RWPE1 (cell line): ENCODE measurements at regions not wholly inside any gene's neighbourhood (a gene's known extent, or its start where the extent isn't known, plus 50 kb on each side); places are given as distances from the start of the nearest gene placed in this dataset.

Experiments
- CTCF ChIA-PET: fragments of 350-600 bp; sonication (Branson Sonifier 250); formaldehyde crosslinking; extraction: SDS; loops from one replicate; lab custom pipeline; 2021; lab: Yijun Ruan, JAX
- POLR2A ChIA-PET: fragments of 400-600 bp; formaldehyde crosslinking; extraction: SDS; loops from one replicate; lab custom pipeline; 2020; ENCODE audit warnings: antibody characterized with exemption; ENCODE audit not compliant: low non-redundant PET; lab: Yijun Ruan, JAX
- DNase-seq: peaks from one replicate; pipeline ENCODE4 v3.0.0; 2012; ENCODE audit warnings: low spot score
- H3K27ac ChIP-seq: fragments of 450-650 bp; 2 replicates; pipeline ENCODE4 v1.5.1; 2017
- CTCF ChIP-seq: fragments of 450-650 bp; conservative IDR thresholded peaks from 2 replicates; pipeline ENCODE4 v1.5.1; 2017; ENCODE audit warnings: low read depth, mild to moderate bottlenecking

GRCh38 chr17:70655176-70655958, 486.0 kb downstream of the KCNJ2 start:
- no peak overlapping the region for H3K27ac ChIP-seq
- DNase-seq: no peak
- CTCF ChIA-PET: interaction anchor here (0.6 to 0.7 kb wide), 2 partner anchors 374 to 1419 kb away, joined by 3 read pairs; no protein-coding TSS in a partner anchor
- POLR2A ChIA-PET: no interaction called here
- TF ChIP-seq CTCF: no peak

GRCh38 chr17:70658317-70658716, 489.0 kb downstream of the KCNJ2 start:
- no peak overlapping the region for H3K27ac ChIP-seq
- TF ChIP-seq CTCF: no peak
- ChIA-PET POLR2A (no interaction called here), CTCF (no interaction called here)
- DNase-seq: no peak

GRCh38 chr17:70658840-70659239, 489.5 kb downstream of the KCNJ2 start:
- no peak for DNase-seq
- CTCF ChIA-PET: no interaction called here
- no peak overlapping the region for H3K27ac ChIP-seq
- no peak for TF ChIP-seq CTCF
- POLR2A ChIA-PET: no interaction called here

GRCh38 chr17:70661342-70662222, 492.2 kb downstream of the KCNJ2 start:
- POLR2A ChIA-PET: no interaction called here
- no peak for DNase-seq
- TF ChIP-seq CTCF: no peak
- CTCF ChIA-PET: no interaction called here
- H3K27ac ChIP-seq: no peak overlapping the region

- ChIA-PET CTCF (interaction anchor here (0.5 kb wide), 1 partner anchor 166 kb away, joined by 3 read pairs; no protein-coding TSS in a partner anchor), POLR2A (no interaction called here)
- H3K27ac ChIP-seq: no peak overlapping the region
- DNase-seq: no peak
- no peak for TF ChIP-seq CTCF
Measured at GRCh38 chr17:70668276-70668937, 499.1 kb downstream of the KCNJ2 start.
